BE2C (cell line): ENCODE measurements at regions not wholly inside any gene's neighbourhood (a gene's known extent, or its start where the extent isn't known, plus 50 kb on each side); places are given as distances from the start of the nearest gene placed in this dataset.

Experiments used
- DNase-seq: peaks from one replicate; pipeline ENCODE4 v3.0.0-alpha.2; 2020
- H3K27me3 ChIP-seq: fragments of 250-450 bp; sonication (Bioruptor Pico); 2 replicates; pipeline ENCODE4 v1.5.1; 2020; ENCODE audit warnings: mild to moderate bottlenecking
- H3K36me3 ChIP-seq: fragments of 250-450 bp; sonication (Bioruptor Pico); 2 replicates; pipeline ENCODE4 v1.5.1; 2020; ENCODE audit warnings: mild to moderate bottlenecking
- H3K4me1 ChIP-seq: fragments of 250-450 bp; sonication (Bioruptor Pico); 2 replicates; pipeline ENCODE4 v1.5.1; 2020
- H3K4me3 ChIP-seq: 2 replicates; pipeline ENCODE4 v1.5.1; 2011; ENCODE audit warnings: low read depth, low read length
- H3K9me3 ChIP-seq: fragments of 250-450 bp; sonication (Bioruptor Pico); 2 replicates; pipeline ENCODE4 v1.5.1; 2020
- CTCF ChIP-seq: IDR thresholded peaks from 2 replicates; pipeline ENCODE4 v1.5.1; 2012; ENCODE audit warnings: mild to moderate bottlenecking, low read depth, low read length

GRCh38 chr12:17357396-17357795 is 732.6 kb downstream of the RERGL start:
- DNase-seq: no peak
- Histone ChIP-seq H3K4me3 (no peak overlapping the region), H3K4me1 (no peaks in the 10 kb centered on the region), H3K27me3 (no peaks in the 10 kb centered on the region), H3K36me3 (no peaks in the 10 kb centered on the region), H3K9me3 (no peaks in the 10 kb centered on the region)
- no peak for TF ChIP-seq CTCF

GRCh38 chr12:17352164-17352563 is 737.8 kb downstream of the RERGL start:
- no peak overlapping the region for H3K4me3 ChIP-seq
- TF ChIP-seq CTCF: no peak
- no peaks in the 10 kb centered on the region for H3K36me3 ChIP-seq
- H3K27me3 ChIP-seq: no peaks in the 10 kb centered on the region
- no peaks in the 10 kb centered on the region for H3K9me3 ChIP-seq
- DNase-seq: no peak
- H3K4me1 ChIP-seq: no peaks in the 10 kb centered on the region

DNA sequence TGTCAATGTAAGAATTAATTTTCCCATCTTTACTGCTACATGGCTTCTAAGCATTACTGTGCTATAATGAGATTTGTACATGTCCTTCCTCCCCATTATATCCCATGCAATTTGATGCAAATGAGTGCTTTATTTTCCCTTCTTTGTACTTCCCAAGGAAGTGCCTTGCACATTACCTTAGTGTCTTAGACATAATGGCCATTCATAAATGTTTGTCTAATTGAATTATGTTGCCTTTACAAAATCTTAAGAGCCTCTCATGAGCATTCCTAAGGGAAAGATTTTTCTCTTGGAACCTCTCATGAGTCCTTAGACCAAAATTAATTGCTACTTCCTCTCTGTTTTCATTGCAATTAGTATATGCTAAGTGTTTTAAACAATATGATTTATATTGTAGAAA is 741.7 kb downstream of the RERGL start:
- H3K36me3 ChIP-seq: no peaks in the 10 kb centered on the region
- no peak for TF ChIP-seq CTCF
- no peaks in the 10 kb centered on the region for H3K9me3 ChIP-seq
- H3K4me1 ChIP-seq: no peaks in the 10 kb centered on the region
- DNase-seq: no peak
- H3K27me3 ChIP-seq: no peaks in the 10 kb centered on the region
- no peak overlapping the region for H3K4me3 ChIP-seq

GRCh38 chr12:17344649-17345048 is 738.7 kb upstream of the LMO3 start:
- TF ChIP-seq CTCF: no peak
- Histone ChIP-seq H3K36me3 (no peaks in the 10 kb centered on the region), H3K4me3 (no peak overlapping the region), H3K9me3 (no peaks in the 10 kb centered on the region), H3K27me3 (no peaks in the 10 kb centered on the region), H3K4me1 (no peaks in the 10 kb centered on the region)
- DNase-seq: no peak

- TF ChIP-seq CTCF: no peak
- Histone ChIP-seq H3K4me1 (no peaks in the 10 kb centered on the region), H3K27me3 (no peaks in the 10 kb centered on the region), H3K9me3 (no peaks in the 10 kb centered on the region), H3K4me3 (no peak overlapping the region), H3K36me3 (no peaks in the 10 kb centered on the region)
- DNase-seq: no peak
These were observed 736.5 kb upstream of the LMO3 start for GRCh38 chr12:17342381-17342961.

DNA sequence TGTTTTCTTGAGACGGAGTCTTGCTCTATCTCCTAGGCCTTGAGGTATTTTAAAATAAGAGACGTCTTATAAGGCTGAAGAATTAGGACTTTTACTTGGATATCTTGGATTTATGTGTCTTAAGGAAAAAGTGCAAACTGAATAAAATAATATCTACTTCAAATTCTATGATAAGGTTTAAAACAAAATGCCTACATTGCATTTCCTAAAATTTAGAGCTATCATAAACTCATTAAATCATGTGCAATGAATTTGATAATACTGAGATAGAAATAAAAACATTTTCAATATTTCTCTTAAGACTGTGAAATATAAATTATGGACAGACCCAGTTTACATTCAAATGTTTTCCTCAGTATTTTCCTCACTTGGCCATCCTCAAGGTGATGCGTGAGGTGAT is 729.5 kb upstream of the LMO3 start:
- H3K27me3 ChIP-seq: no peaks in the 10 kb centered on the region
- no peak for TF ChIP-seq CTCF
- no peaks in the 10 kb centered on the region for H3K36me3 ChIP-seq
- no peak overlapping the region for H3K4me3 ChIP-seq
- no peaks in the 10 kb centered on the region for H3K9me3 ChIP-seq
- H3K4me1 ChIP-seq: no peaks in the 10 kb centered on the region
- DNase-seq: no peak
